C4-2B (cell line): ENCODE measurements at regions not wholly inside any gene's neighbourhood (a gene's known extent, or its start where the extent isn't known, plus 50 kb on each side); places are given as distances from the start of the nearest gene placed in this dataset.

ENCODE experiments used
- ZFX ChIP-seq: fragments of 450-650 bp; IDR thresholded peaks from 2 replicates; pipeline ENCODE4 v1.6.1; 2017
- TF ChIP-seq, protein P1 (sequence below): fragments of 450-650 bp; conservative IDR thresholded peaks from 2 replicates; pipeline ENCODE4 v1.5.1; 2017; ENCODE audit warnings: mild to moderate bottlenecking

DNA sequence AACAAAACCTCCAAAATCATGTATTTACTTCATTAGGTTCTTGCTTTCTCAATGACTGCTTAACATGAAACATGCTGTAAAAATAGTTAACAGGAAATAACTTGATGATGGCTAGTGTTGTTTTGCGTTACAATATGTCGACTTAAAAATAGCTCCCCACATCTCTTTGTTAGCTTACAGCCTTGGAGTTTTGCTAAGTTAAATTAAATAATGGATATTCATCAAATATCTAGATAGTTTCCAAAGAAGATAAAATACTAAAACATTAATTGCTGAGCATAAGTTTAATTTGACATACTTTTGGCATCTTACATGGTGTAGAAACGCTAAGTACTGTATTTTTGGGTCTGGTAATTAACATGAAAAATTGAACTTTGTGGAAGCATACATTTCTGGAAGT lies 500.6 kb upstream of the NOVA1 start:
- TF ChIP-seq, protein P1, sequence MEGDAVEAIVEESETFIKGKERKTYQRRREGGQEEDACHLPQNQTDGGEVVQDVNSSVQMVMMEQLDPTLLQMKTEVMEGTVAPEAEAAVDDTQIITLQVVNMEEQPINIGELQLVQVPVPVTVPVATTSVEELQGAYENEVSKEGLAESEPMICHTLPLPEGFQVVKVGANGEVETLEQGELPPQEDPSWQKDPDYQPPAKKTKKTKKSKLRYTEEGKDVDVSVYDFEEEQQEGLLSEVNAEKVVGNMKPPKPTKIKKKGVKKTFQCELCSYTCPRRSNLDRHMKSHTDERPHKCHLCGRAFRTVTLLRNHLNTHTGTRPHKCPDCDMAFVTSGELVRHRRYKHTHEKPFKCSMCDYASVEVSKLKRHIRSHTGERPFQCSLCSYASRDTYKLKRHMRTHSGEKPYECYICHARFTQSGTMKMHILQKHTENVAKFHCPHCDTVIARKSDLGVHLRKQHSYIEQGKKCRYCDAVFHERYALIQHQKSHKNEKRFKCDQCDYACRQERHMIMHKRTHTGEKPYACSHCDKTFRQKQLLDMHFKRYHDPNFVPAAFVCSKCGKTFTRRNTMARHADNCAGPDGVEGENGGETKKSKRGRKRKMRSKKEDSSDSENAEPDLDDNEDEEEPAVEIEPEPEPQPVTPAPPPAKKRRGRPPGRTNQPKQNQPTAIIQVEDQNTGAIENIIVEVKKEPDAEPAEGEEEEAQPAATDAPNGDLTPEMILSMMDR: no peak
- no peak for TF ChIP-seq ZFX
